ENCODE measurements at regions not wholly inside any gene's neighbourhood (a gene's known extent, or its start where the extent isn't known, plus 50 kb on each side); places are given as distances from the start of the nearest gene placed in this dataset.
A peak's percentile ranks its signal among the peaks of the same experiment; 100 is the strongest.
"Not testable (repeated sequence)": the region's sequence is repeated elsewhere in the genome, so short reads cannot be mapped to it uniquely, and the experiment has no call there.

DNA sequence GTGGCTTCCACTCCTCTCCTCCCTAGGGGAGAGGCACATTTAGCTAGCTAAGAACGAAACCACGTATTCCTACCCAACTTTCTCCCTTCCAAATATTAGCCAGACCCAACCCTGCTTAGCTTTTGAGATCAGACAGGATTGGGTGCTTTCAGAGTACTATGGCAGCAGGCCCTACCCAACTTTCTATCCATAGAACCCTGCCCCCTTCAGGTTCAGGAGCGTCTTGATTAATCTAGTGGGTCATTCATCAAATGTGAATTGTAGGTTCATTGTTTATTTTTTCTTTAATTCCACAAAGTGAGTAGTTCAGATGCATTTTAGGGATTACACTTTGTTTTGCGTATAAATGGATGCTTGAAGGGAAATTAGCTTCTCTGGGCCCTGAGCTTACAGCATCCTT lies 188.3 kb downstream of the MIB1 start:
- DNase-seq (ENCODE audit: low spot score): no peak

DNA sequence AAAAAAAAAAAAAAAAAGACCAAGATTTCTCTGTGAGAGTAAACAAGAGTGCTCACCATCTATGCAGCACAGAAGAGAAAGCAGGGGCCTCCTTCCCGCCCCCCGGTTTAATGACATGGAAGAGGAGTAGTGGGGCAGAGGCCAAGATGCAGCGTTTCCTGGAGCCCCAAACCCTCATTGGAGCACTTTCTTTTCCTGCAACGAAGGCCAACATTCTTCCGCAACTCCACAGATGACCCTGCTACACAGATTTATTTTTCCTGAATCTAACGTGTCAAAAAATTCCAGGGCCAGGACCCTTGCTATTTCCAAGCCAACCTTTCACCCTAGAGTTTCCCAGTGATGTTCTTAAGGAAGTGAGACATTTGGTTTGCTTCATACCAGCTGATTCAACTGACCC lies 189.6 kb downstream of the MIB1 start:
- no peak for DNase-seq (ENCODE audit: low spot score)

DNA sequence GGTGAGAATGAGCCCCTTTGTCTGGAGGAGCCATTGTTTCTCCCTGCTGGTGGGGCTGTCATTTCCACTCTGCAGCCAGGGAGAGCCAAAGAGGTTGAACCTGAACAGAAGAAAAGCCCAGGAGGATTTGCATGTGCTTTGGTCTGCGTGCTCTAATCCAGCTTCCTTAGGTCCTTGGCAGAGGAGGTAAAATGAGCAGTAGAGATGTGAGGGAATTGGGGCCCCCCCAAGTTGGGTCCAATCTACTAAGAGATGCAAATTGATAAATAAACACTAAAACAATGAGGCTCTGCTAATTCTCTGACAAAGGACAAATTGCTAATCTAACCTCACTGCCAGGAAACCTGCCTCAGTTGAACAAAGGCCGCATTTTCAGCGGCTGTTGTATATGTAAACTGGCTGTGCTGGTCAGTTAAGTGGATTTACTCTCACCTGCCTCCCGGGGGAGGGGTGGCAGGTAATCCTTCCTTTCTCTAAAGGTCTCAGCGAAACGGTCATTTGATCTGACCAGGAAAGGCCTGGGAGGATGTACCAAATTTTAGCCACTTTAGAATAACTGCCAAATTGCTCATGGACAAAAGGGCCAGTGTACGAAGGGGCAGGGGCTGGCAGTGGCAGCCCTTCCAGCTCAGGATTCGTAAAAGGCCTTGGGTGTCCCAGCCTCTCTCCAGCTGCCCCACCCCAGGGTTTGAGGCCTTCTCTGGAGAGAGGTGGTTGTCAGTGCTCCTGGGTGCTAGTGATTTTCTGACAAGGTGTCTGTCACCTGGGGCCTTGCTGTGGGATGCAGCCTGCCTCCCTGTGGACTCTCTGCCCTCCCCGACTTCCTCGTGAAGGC lies 193.6 kb downstream of the MIB1 start:
- no peak for DNase-seq (ENCODE audit: low spot score)

GRCh38 chr18:21934766-21935015 lies 194.1 kb downstream of the MIB1 start:
- no peak for DNase-seq (ENCODE audit: low spot score)

GRCh38 chr18:21943456-21943855 lies 202.9 kb downstream of the MIB1 start:
- DNase-seq (ENCODE audit: low spot score): no peak

DNA sequence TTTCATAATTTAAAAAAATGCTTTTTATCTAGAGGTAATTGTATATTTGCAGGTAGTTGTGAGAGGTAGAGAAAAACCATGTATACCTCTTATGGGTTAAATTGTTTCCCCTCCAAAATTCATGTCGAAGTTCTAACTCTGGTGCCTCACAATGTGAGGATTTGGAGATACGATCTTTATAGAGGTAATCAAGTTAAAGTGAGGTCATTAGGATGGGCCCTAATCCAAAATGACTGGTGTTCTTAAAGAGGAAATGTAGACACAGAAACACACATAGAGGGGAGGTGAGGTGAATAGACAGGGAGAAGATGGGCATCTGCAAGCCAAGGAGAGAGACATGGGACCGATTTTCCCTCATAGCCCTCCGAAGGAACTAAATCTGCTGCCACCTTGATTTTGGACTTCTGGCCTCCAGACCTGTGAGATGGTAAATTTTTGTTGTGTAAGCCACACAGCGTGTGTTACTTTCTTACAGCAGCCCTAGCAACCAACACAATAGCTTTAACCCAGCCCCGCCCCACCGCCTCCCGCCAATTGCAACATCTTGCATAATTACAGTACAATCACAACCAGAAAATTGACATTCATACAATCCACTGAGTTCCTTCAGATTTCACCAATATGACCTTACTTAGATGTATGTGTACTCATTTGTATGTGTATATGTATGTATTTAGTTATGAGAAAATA lies 208.9 kb downstream of the MIB1 start:
- no peak for DNase-seq (ENCODE audit: low spot score)

- peak; percentile 85 for DNase-seq (ENCODE audit: low spot score)
Measured at GRCh38 chr18:21955757-21956652, 213.4 kb upstream of the GATA6 start.

GRCh38 chr18:21958263-21958662 lies 211.1 kb upstream of the GATA6 start:
- DNase-seq (ENCODE audit: low spot score): no peak

DNA sequence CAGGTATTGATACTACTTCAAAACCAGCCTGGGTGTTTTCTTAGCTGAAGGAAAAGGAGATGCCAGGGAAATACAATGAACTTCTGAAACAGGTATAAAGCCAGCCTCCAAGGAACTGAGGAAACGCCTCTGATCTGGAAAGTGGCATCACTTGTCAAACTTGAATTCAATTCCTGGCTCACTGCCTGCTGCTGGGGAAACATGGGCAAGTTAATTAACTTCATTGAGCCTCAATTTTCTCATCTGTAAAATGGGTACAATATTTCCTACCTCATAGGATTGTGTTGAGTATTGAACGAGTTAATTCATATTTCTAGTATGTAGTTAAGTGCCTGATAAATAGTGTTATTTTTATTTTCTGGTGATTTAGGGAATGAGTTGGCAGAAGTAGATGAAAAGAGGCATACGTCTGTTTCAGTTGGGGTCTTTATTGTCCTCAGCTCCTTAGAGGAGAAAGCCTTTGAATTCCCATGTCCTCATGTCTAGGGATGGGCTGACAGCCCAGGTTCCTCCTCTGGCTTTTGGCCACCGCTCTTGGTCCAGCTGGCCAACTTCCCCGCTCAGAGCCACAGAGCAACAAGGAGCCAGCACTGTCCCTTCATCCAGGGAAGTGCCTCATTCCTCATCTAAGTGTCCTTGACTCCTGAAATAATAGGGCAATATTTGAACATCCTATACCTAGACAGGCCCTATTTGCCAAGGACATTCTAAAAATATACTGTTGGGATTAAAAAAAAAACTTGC lies 210.5 kb upstream of the GATA6 start:
- DNase-seq (ENCODE audit: low spot score): no peak

DNA sequence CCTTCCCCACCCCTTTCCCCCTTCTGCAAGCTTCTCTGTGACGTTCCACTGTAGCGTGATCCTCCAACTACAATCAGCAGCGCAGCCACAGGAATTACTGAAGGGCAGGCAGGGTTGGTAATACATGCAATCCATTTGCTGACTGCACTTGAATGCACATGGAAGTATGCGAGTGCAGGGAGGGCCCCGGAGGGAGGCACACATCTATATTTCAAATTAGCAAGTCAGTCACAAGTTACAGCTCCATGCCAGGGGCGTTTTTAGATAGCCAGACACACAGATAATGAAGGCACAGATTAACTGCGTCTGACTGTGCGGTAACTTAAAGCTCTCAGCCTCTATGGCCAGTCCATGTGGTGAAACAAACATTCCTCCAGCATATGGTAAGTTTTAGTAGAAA lies 209.2 kb upstream of the GATA6 start:
- no peak for DNase-seq (ENCODE audit: low spot score)

GRCh38 chr18:21963336-21963735 lies 206.1 kb upstream of the GATA6 start:
- DNase-seq (ENCODE audit: low spot score): no peak

DNA sequence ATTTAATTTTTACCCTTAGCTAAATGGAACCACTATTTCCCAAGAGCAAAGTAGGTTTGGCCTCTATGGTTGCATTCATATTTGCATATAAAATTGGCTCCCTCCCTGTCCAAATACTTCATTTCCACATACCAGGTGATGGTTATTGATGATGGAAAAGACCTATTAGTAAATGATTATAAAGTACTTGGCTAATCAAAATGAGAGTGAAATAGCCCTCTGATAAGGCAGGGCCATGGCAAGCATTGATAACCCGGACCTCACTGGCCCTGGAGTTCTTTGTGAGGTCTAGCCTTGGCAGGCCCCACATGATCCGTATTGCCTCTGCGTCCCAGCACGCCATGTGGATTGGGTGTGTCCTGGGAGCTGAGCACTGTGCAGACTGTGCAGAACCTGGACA lies 201.1 kb upstream of the GATA6 start:
- no peak for DNase-seq (ENCODE audit: low spot score)

GRCh38 chr18:21972281-21972680 lies 197.1 kb upstream of the GATA6 start:
- DNase-seq (ENCODE audit: low spot score): no peak

- DNase-seq (ENCODE audit: low spot score): not testable (repeated sequence)
Measured at GRCh38 chr18:21975954-21976353, 193.4 kb upstream of the GATA6 start.

- no peak for DNase-seq (ENCODE audit: low spot score)
Measured at GRCh38 chr18:21978546-21979170, 190.7 kb upstream of the GATA6 start.

DNA sequence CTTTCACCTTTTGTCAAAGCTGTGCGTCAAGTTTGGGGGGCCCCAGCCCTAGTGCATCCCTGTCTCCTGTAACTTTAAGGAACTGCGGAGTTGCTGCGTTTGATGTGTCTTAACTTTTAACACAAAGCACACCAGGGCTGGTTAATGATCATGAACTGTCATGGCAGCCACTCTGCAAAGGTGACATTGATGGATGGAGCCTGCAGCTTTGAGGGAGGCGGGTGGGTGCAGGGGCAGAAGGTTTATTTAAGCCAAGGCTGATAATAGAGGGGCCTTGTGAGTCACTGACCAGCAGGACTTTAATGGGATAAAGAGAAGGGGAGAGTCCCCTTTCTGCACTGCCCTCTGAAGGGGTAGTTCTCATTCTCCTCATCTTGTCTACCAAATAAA lies 190.2 kb upstream of the GATA6 start:
- DNase-seq (ENCODE audit: low spot score): no peak

DNA sequence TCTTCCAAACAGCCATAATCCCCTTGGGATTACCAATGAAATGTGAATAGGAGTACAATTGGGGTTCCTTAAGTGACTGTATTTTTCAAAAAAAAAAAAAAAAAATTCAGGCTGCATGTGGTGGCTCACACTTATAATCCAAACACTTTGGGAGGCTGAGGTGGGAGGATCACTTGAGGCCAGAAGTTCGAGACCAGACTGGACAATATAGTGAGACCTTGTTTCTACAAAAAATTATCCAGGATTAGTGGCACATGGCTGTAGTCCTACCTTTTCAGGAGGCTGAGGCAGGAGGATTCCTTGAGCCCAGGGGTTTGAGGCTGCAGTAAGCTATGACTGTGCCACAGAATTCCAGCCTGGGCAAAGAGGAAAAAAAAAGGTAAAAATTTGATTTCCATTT lies 189.6 kb upstream of the GATA6 start:
- DNase-seq (ENCODE audit: low spot score): no peak

- no peak for DNase-seq (ENCODE audit: low spot score)
Measured at GRCh38 chr18:21980744-21981143, 188.6 kb upstream of the GATA6 start.

DNA sequence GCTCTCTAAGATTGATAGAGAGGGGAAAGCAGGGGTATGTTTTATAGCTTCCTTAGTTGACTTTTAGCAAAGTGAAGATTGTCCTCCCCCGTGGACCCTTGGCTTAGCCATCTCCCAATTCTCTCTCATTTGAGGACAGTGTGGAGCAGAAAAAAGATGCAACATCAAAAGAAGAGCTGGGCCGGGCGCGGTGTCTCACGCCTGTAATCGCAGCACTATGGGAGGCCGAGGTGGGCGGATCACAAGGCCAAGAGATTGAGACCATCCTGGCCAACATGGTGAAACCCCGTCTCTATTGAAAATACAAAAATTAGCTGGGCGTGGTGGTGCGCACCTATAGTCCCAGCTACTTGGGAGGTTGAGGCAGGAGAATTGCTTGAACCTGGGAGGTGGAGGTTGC lies 187.9 kb upstream of the GATA6 start:
- not testable (repeated sequence) for DNase-seq (ENCODE audit: low spot score)

DNA sequence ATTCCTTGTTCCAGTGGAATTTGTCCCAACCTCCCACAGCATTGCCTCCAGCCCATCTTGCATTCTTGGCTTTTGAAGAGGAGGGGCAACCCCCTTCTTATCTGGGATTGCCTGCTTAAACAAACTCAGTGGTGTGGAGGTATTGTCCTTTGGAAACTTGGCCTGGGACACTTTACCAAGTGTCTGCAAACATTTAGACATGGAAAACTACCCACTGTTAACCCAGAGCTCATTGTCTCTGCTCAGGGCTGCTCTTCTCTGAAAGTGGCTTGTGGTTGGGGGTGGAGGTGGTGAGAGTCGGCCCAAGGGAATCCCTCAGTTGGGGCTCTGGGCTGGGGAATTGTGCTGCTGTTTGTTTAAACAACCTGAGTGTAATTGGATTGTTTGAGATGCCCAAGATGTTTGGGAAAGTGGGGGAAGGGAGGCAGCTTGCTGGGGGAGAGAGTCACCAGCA lies 178.3 kb upstream of the GATA6 start:
- DNase-seq (ENCODE audit: low spot score): no peak

- no peak for DNase-seq (ENCODE audit: low spot score)
Measured at GRCh38 chr18:21991886-21992285, 177.5 kb upstream of the GATA6 start.

DNA sequence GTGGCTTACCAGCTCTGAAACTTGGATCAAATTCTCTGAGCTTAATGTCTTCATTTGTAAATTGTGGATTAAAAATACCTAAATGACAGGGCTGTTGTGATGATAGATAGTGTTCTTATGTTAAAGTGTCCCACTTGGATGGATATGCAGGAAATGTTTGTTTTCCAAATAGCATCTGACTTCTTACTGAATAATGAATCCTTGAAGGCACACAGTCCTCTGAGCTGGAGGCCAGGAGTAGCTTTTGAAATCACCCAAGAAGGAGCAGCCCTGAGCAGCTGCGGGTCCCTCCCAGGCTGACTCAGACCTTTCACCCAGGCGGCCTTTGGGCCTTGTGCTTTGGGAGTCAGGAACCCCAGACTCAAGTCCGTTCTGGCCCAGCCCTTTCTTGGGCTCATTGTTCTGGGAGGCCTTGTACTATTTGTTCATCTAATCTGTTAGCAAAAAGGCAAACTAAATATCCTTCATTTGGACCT lies 173.0 kb upstream of the GATA6 start:
- DNase-seq (ENCODE audit: low spot score): no peak

Measured in D341Med (cell line).